ENCODE measurements at regions not wholly inside any gene's neighbourhood (a gene's known extent, or its start where the extent isn't known, plus 50 kb on each side); places are given as distances from the start of the nearest gene placed in this dataset.
"Not testable (repeated sequence)": the region's sequence is repeated elsewhere in the genome, so short reads cannot be mapped to it uniquely, and the experiment has no call there.

- Histone ChIP-seq H3K36me3 (ENCODE audit: control insufficient read depth, insufficient read depth, low read length) (no peaks in the 10 kb centered on the region), H3K9ac (ENCODE audit: low read length) (no peak overlapping the region), H3K4me3 (ENCODE audit: low read depth, low read length) (no peak overlapping the region), H3K9me3 (ENCODE audit: control insufficient read depth, insufficient read depth, low read depth, low read length) (peaks cover 4% of the 10 kb centered on the region; the same call in 1 of the 2 replicates), H3K4me1 (ENCODE audit: control insufficient read depth, insufficient read depth, low read length) (no peaks in the 10 kb centered on the region), H3K27me3 (ENCODE audit: control insufficient read depth, insufficient read depth, low read length) (no peaks in the 10 kb centered on the region), H3K27ac (ENCODE audit: low read depth, low read length) (no peak overlapping the region)
These were observed 486.3 kb downstream of the DIRAS2 start for GRCh38 chr9:90156318-90156717.

GRCh38 chr9:90162326-90162725, 480.3 kb downstream of the DIRAS2 start:
- peaks cover 4% of the 10 kb centered on the region; the same call in 1 of the 2 replicates for H3K9me3 ChIP-seq (ENCODE audit: control insufficient read depth, insufficient read depth, low read depth, low read length)
- no peak overlapping the region for H3K27ac ChIP-seq (ENCODE audit: low read depth, low read length)
- no peak overlapping the region for H3K4me3 ChIP-seq (ENCODE audit: low read depth, low read length)
- H3K4me1 ChIP-seq (ENCODE audit: control insufficient read depth, insufficient read depth, low read length) = peaks cover 4% of the 10 kb centered on the region; the same call in 1 of the 2 replicates
- H3K9ac ChIP-seq (ENCODE audit: low read length) = no peak overlapping the region
- no peaks in the 10 kb centered on the region for H3K36me3 ChIP-seq (ENCODE audit: control insufficient read depth, insufficient read depth, low read length)
- no peaks in the 10 kb centered on the region for H3K27me3 ChIP-seq (ENCODE audit: control insufficient read depth, insufficient read depth, low read length)

- no peak overlapping the region for H3K9ac ChIP-seq (ENCODE audit: low read length)
- no peak overlapping the region for H3K27ac ChIP-seq (ENCODE audit: low read depth, low read length)
- no peak overlapping the region for H3K4me3 ChIP-seq (ENCODE audit: low read depth, low read length)
- H3K36me3 ChIP-seq (ENCODE audit: control insufficient read depth, insufficient read depth, low read length) = no peaks in the 10 kb centered on the region
- H3K9me3 ChIP-seq (ENCODE audit: control insufficient read depth, insufficient read depth, low read depth, low read length) = peaks cover 4% of the 10 kb centered on the region; the same call in 1 of the 2 replicates
- H3K27me3 ChIP-seq (ENCODE audit: control insufficient read depth, insufficient read depth, low read length) = no peaks in the 10 kb centered on the region
- peaks cover 4% of the 10 kb centered on the region; the same call in 1 of the 2 replicates for H3K4me1 ChIP-seq (ENCODE audit: control insufficient read depth, insufficient read depth, low read length)
These were observed 479.8 kb downstream of the DIRAS2 start for GRCh38 chr9:90162819-90163218.

GRCh38 chr9:90165281-90165680, 477.3 kb downstream of the DIRAS2 start:
- no peak overlapping the region for H3K9ac ChIP-seq (ENCODE audit: low read length)
- peaks cover 4% of the 10 kb centered on the region; the same call in 1 of the 2 replicates for H3K4me1 ChIP-seq (ENCODE audit: control insufficient read depth, insufficient read depth, low read length)
- H3K4me3 ChIP-seq (ENCODE audit: low read depth, low read length) = no peak overlapping the region
- peaks cover 4% of the 10 kb centered on the region; the same call in 1 of the 2 replicates for H3K9me3 ChIP-seq (ENCODE audit: control insufficient read depth, insufficient read depth, low read depth, low read length)
- H3K27me3 ChIP-seq (ENCODE audit: control insufficient read depth, insufficient read depth, low read length) = no peaks in the 10 kb centered on the region
- no peak overlapping the region for H3K27ac ChIP-seq (ENCODE audit: low read depth, low read length)
- H3K36me3 ChIP-seq (ENCODE audit: control insufficient read depth, insufficient read depth, low read length) = no peaks in the 10 kb centered on the region

- H3K4me1 ChIP-seq (ENCODE audit: control insufficient read depth, insufficient read depth, low read length); H3K27me3 ChIP-seq (ENCODE audit: control insufficient read depth, insufficient read depth, low read length); H3K9ac ChIP-seq (ENCODE audit: low read length); H3K9me3 ChIP-seq (ENCODE audit: control insufficient read depth, insufficient read depth, low read depth, low read length); H3K4me3 ChIP-seq (ENCODE audit: low read depth, low read length); H3K36me3 ChIP-seq (ENCODE audit: control insufficient read depth, insufficient read depth, low read length); H3K27ac ChIP-seq (ENCODE audit: low read depth, low read length): not testable (repeated sequence)
These were observed 476.2 kb downstream of the DIRAS2 start for GRCh38 chr9:90166374-90166773.

- Histone ChIP-seq H3K27ac (ENCODE audit: low read depth, low read length) (no peak overlapping the region), H3K9ac (ENCODE audit: low read length) (no peak overlapping the region), H3K27me3 (ENCODE audit: control insufficient read depth, insufficient read depth, low read length) (no peaks in the 10 kb centered on the region), H3K9me3 (ENCODE audit: control insufficient read depth, insufficient read depth, low read depth, low read length) (peaks cover 5% of the 10 kb centered on the region), H3K4me3 (ENCODE audit: low read depth, low read length) (no peak overlapping the region), H3K36me3 (ENCODE audit: control insufficient read depth, insufficient read depth, low read length) (no peaks in the 10 kb centered on the region), H3K4me1 (ENCODE audit: control insufficient read depth, insufficient read depth, low read length) (peaks cover 4% of the 10 kb centered on the region; the same call in 1 of the 2 replicates)
These were observed 474.7 kb downstream of the DIRAS2 start for GRCh38 chr9:90167914-90168313.

- H3K4me3 ChIP-seq (ENCODE audit: low read depth, low read length) = no peak overlapping the region
- H3K27ac ChIP-seq (ENCODE audit: low read depth, low read length) = no peak overlapping the region
- H3K9me3 ChIP-seq (ENCODE audit: control insufficient read depth, insufficient read depth, low read depth, low read length) = peaks cover 5% of the 10 kb centered on the region
- no peak overlapping the region for H3K9ac ChIP-seq (ENCODE audit: low read length)
- peaks cover 4% of the 10 kb centered on the region; the same call in 1 of the 2 replicates for H3K4me1 ChIP-seq (ENCODE audit: control insufficient read depth, insufficient read depth, low read length)
- no peaks in the 10 kb centered on the region for H3K27me3 ChIP-seq (ENCODE audit: control insufficient read depth, insufficient read depth, low read length)
- H3K36me3 ChIP-seq (ENCODE audit: control insufficient read depth, insufficient read depth, low read length) = no peaks in the 10 kb centered on the region
These were observed 473.1 kb downstream of the DIRAS2 start for GRCh38 chr9:90169490-90169889.

GRCh38 chr9:90173935-90174334, 468.7 kb downstream of the DIRAS2 start:
- not testable (repeated sequence) for H3K9ac ChIP-seq (ENCODE audit: low read length); H3K4me1 ChIP-seq (ENCODE audit: control insufficient read depth, insufficient read depth, low read length); H3K27me3 ChIP-seq (ENCODE audit: control insufficient read depth, insufficient read depth, low read length); H3K9me3 ChIP-seq (ENCODE audit: control insufficient read depth, insufficient read depth, low read depth, low read length); H3K36me3 ChIP-seq (ENCODE audit: control insufficient read depth, insufficient read depth, low read length); H3K27ac ChIP-seq (ENCODE audit: low read depth, low read length); H3K4me3 ChIP-seq (ENCODE audit: low read depth, low read length)

- not testable (repeated sequence) for H3K9ac ChIP-seq (ENCODE audit: low read length); H3K9me3 ChIP-seq (ENCODE audit: control insufficient read depth, insufficient read depth, low read depth, low read length); H3K36me3 ChIP-seq (ENCODE audit: control insufficient read depth, insufficient read depth, low read length)
These were observed 468.3 kb downstream of the DIRAS2 start for GRCh38 chr9:90174346-90174745.

GRCh38 chr9:90175257-90175656, 467.4 kb downstream of the DIRAS2 start:
- H3K4me3 ChIP-seq (ENCODE audit: low read depth, low read length) = no peak overlapping the region
- no peaks in the 10 kb centered on the region for H3K27me3 ChIP-seq (ENCODE audit: control insufficient read depth, insufficient read depth, low read length)
- H3K4me1 ChIP-seq (ENCODE audit: control insufficient read depth, insufficient read depth, low read length) = no peaks in the 10 kb centered on the region
- no peak overlapping the region for H3K27ac ChIP-seq (ENCODE audit: low read depth, low read length)
- no peaks in the 10 kb centered on the region for H3K36me3 ChIP-seq (ENCODE audit: control insufficient read depth, insufficient read depth, low read length)
- H3K9ac ChIP-seq (ENCODE audit: low read length) = no peak overlapping the region
- peaks cover 5% of the 10 kb centered on the region for H3K9me3 ChIP-seq (ENCODE audit: control insufficient read depth, insufficient read depth, low read depth, low read length)

More at GRCh38 chr9:90174346-90174745, 468.3 kb downstream of the DIRAS2 start:
- not testable (repeated sequence) for H3K27ac ChIP-seq (ENCODE audit: low read depth, low read length); H3K27me3 ChIP-seq (ENCODE audit: control insufficient read depth, insufficient read depth, low read length); H3K4me3 ChIP-seq (ENCODE audit: low read depth, low read length); H3K4me1 ChIP-seq (ENCODE audit: control insufficient read depth, insufficient read depth, low read length)

- Histone ChIP-seq H3K4me3 (ENCODE audit: low read depth, low read length) (no peak overlapping the region), H3K9ac (ENCODE audit: low read length) (no peak overlapping the region), H3K27me3 (ENCODE audit: control insufficient read depth, insufficient read depth, low read length) (no peaks in the 10 kb centered on the region), H3K27ac (ENCODE audit: low read depth, low read length) (no peak overlapping the region), H3K9me3 (ENCODE audit: control insufficient read depth, insufficient read depth, low read depth, low read length) (peaks cover 2% of the 10 kb centered on the region), H3K4me1 (ENCODE audit: control insufficient read depth, insufficient read depth, low read length) (no peaks in the 10 kb centered on the region), H3K36me3 (ENCODE audit: control insufficient read depth, insufficient read depth, low read length) (no peaks in the 10 kb centered on the region)
These were observed 466.8 kb downstream of the DIRAS2 start for GRCh38 chr9:90175865-90176264.

GRCh38 chr9:90176901-90177300, 465.7 kb downstream of the DIRAS2 start:
- Histone ChIP-seq H3K9ac (ENCODE audit: low read length) (no peak overlapping the region), H3K4me3 (ENCODE audit: low read depth, low read length) (no peak overlapping the region), H3K27me3 (ENCODE audit: control insufficient read depth, insufficient read depth, low read length) (no peaks in the 10 kb centered on the region), H3K36me3 (ENCODE audit: control insufficient read depth, insufficient read depth, low read length) (no peaks in the 10 kb centered on the region), H3K9me3 (ENCODE audit: control insufficient read depth, insufficient read depth, low read depth, low read length) (no peaks in the 10 kb centered on the region), H3K27ac (ENCODE audit: low read depth, low read length) (no peak overlapping the region), H3K4me1 (ENCODE audit: control insufficient read depth, insufficient read depth, low read length) (no peaks in the 10 kb centered on the region)

Data from HUES6 (cell line).